Cardiac fibroblast (primary cell): ENCODE measurements at regions not wholly inside any gene's neighbourhood (a gene's known extent, or its start where the extent isn't known, plus 50 kb on each side); places are given as distances from the start of the nearest gene placed in this dataset.

Experiments
- DNase-seq, 2 donors: peaks; one replicate each; pipeline versions ENCODE4 v3.0.0 to v3.0.0-alpha.2; 2010; ENCODE audit warnings: low read depth in 2 of 2
- H3K4me3 ChIP-seq, 2 donors: replicated peaks in 1 of 2; 1 replicate in 1 of 2; 2 replicates in 1 of 2; pipeline ENCODE4 v1.5.1; 2011; ENCODE audit warnings: low read depth in 2 of 2, low read length in 2 of 2, mild to moderate bottlenecking in 2 of 2, moderate library complexity in 1 of 2
- CTCF ChIP-seq: IDR thresholded peaks from one replicate; pipeline ENCODE4 v1.5.1; 2011; ENCODE audit warnings: low read depth, mild to moderate bottlenecking, low read length, inconsistent platforms

GRCh38 chr18:35868915-35869314, 103.6 kb upstream of the RMP24 start:
- no peak for DNase-seq
- TF ChIP-seq CTCF, result no peak
- H3K4me3 ChIP-seq, result no peak overlapping the region

GRCh38 chr18:35871337-35871736, 101.1 kb upstream of the RMP24 start:
- TF ChIP-seq CTCF, result no peak
- no peak overlapping the region for H3K4me3 ChIP-seq
- no peak for DNase-seq

GRCh38 chr18:35875566-35875965, 96.9 kb upstream of the RMP24 start:
- H3K4me3 ChIP-seq, result no peak overlapping the region
- no peak for TF ChIP-seq CTCF
- DNase-seq, result no peak

- no peak overlapping the region for H3K4me3 ChIP-seq
- TF ChIP-seq CTCF, result no peak
Observed at GRCh38 chr18:35876243-35876642, 96.2 kb upstream of the RMP24 start.

GRCh38 chr18:35880788-35881455, 91.6 kb upstream of the RMP24 start:
- no peak for DNase-seq
- TF ChIP-seq CTCF, result no peak
- no peak overlapping the region for H3K4me3 ChIP-seq

More at GRCh38 chr18:35876243-35876642, 96.2 kb upstream of the RMP24 start:
- no peak for DNase-seq

GRCh38 chr18:35888329-35888728, 84.2 kb upstream of the RMP24 start:
- no peak for DNase-seq
- no peak for TF ChIP-seq CTCF
- no peak overlapping the region for H3K4me3 ChIP-seq

GRCh38 chr18:35889677-35890076, 82.8 kb upstream of the RMP24 start:
- DNase-seq, result no peak
- H3K4me3 ChIP-seq, result no peak overlapping the region
- no peak for TF ChIP-seq CTCF
